ENCODE measurements at regions not wholly inside any gene's neighbourhood (a gene's known extent, or its start where the extent isn't known, plus 50 kb on each side); places are given as distances from the start of the nearest gene placed in this dataset.

DNA sequence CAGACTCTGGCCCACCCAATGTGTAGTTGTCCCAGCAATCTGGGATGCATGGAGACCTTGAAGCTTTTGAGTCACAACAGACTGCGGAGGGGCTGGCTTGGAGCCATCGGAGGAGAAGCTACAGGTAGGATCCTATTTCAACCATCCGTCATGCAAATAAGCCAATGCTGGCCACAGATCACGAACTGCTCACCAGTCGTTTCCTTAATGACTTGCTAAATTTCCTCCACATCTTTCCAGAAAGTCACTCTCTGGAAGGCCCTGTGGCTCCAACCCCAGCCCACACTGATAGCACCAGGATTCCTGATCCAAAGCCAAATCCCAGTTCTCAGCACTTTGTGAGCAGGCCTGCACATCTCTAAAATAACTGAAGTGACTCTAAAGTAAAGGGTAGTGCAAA, 321.3 kb downstream of the RAB28 start:
- Mint-ChIP-seq H3K27ac (no peak overlapping the region), H3K4me1 (ENCODE audit: low read depth in 2 of 2) (no peaks in the 10 kb centered on the region), H3K27me3 (no peaks in the 10 kb centered on the region), H3K9me3 (peaks cover 7% of the 10 kb centered on the region), H3K4me3 (no peak overlapping the region), H3K36me3 (peaks cover 10% of the 10 kb centered on the region)
- ATAC-seq = no peak
- DNase-seq (ENCODE audit: low spot score) = no peak

DNA sequence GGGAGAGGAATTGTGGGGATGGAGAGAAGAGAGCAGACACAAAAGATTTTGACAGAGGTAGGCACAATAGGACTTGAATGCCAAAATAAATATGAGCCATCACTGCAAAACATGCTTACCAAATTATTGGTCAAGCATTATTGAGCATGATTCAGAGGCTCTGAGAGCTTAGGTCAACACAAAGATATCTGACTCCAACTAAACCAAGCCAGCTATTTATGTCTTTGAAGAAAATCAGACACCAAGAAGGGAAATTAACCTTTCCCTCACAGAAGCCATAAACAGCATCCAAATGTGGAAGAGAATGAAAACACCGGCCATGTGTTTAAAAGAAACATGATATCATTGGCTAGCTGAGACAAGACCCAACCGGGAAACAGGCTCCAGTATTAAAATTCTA, 323.2 kb downstream of the RAB28 start:
- peaks cover 10% of the 10 kb centered on the region for H3K36me3 Mint-ChIP-seq
- H3K27me3 Mint-ChIP-seq = no peaks in the 10 kb centered on the region
- DNase-seq (ENCODE audit: low spot score) (no peak), ATAC-seq (no peak)
- no peaks in the 10 kb centered on the region for H3K4me1 Mint-ChIP-seq (ENCODE audit: low read depth in 2 of 2)
- H3K9me3 Mint-ChIP-seq = peaks cover 7% of the 10 kb centered on the region
- H3K27ac Mint-ChIP-seq = no peak overlapping the region
- H3K4me3 Mint-ChIP-seq = no peak overlapping the region

DNA sequence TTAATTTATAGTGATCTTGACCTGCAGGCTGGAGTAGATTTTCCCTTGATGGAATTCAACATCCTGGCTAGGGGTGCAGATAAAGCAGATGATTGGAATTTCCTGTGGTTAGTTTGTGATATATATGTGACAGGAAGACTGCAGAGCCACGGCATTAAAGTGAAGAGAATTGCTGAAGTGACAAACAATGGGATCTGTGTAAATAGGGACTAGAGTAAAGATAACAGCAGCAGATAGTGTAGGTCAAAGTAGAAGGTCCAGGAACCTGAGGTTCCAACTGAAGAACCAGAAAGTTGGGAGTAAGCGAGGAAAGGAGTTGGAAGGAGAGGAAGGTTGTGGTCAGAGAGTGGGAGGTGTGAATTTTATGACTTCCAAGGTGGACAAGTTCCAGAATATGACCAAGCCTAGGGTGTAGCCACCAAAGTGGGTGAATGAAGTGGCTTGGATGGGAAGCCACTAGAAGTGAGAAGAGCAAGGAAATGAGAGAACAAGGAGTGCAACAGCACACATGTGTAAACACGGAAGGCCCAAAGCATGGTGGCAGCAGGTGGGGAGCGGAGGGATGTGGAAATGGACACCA, 325.0 kb downstream of the RAB28 start:
- Mint-ChIP-seq H3K4me1 (ENCODE audit: low read depth in 2 of 2) (no peaks in the 10 kb centered on the region), H3K27ac (no peak overlapping the region), H3K9me3 (peaks cover 9% of the 10 kb centered on the region), H3K27me3 (no peaks in the 10 kb centered on the region), H3K4me3 (no peak overlapping the region), H3K36me3 (peaks cover 11% of the 10 kb centered on the region)
- no peak for DNase-seq (ENCODE audit: low spot score)
- no peak for ATAC-seq

DNA sequence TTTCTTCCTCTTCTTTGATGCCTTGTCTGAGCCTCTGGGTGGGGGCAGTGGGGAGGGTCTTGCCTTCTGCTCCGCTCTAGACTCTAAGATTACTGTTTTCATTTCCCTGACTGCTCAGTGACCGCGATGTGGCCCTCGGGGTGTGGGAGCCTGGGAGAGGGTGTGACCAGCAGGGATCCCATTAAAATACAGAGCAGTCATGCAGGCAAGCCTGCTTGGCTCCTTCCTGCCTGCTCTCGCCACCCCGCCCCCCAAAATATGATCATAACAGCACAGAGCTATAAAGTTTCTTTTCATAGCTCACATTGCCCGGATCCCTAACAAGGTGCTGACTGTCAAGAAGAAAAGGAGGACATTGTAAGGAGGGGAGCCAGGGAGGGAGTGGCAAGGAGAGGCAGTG, 332.9 kb downstream of the RAB28 start:
- peaks cover 4% of the 10 kb centered on the region for H3K36me3 Mint-ChIP-seq
- no peak for DNase-seq (ENCODE audit: low spot score)
- no peaks in the 10 kb centered on the region for H3K27me3 Mint-ChIP-seq

DNA sequence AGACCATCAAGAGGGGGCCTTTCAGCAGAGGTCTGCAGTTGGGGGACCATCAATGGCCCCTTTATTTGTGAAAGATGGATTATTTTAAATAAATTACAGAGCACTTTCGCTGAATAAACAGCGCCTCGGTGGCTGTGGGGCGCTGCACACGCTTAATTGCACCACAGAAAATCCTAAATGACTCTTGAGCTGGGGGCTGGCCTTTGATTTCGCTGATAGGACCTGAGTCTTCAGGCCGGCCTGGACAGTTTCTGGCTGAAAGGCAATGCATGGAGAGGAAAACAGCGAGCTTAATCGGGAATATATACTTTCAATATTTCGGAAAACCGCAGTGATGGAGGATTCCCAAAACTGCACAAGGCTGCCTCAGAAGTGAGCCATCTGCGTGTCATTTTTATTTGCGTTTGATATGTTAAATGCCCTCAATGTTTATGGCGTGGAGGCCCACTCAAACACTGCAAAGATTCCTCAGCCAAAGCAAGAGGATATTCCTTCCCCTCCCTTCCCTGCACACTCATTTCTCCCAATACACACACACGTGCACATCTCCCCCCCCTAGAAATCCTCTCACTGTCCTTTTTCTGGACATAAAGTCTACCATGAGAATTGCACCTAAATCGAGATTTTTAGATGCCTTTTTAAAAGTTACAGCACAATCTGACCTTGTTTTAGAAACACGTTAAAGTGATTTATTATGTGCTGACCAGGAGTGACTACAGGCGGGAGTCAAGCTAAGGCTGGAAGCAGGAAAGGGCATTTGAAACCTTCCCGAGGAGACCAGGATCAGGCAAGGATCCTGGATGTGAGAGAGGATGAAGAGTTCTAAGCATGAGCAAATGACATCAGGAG, 340.7 kb downstream of the RAB28 start:
- H3K9me3 Mint-ChIP-seq = peaks cover 3% of the 10 kb centered on the region
- DNase-seq (ENCODE audit: low spot score) (no peak), ATAC-seq (no peak)
- H3K27ac Mint-ChIP-seq = no peak overlapping the region
- no peaks in the 10 kb centered on the region for H3K4me1 Mint-ChIP-seq (ENCODE audit: low read depth in 2 of 2)
- no peaks in the 10 kb centered on the region for H3K36me3 Mint-ChIP-seq
- no peak overlapping the region for H3K4me3 Mint-ChIP-seq
- H3K27me3 Mint-ChIP-seq = no peaks in the 10 kb centered on the region

More for the DNA sequence above, 332.9 kb downstream of the RAB28 start:
- no peak overlapping the region for H3K4me3 Mint-ChIP-seq
- H3K27ac Mint-ChIP-seq = no peak overlapping the region
- no peak for ATAC-seq
- no peaks in the 10 kb centered on the region for H3K4me1 Mint-ChIP-seq (ENCODE audit: low read depth in 2 of 2)
- peaks cover 22% of the 10 kb centered on the region for H3K9me3 Mint-ChIP-seq

DNA sequence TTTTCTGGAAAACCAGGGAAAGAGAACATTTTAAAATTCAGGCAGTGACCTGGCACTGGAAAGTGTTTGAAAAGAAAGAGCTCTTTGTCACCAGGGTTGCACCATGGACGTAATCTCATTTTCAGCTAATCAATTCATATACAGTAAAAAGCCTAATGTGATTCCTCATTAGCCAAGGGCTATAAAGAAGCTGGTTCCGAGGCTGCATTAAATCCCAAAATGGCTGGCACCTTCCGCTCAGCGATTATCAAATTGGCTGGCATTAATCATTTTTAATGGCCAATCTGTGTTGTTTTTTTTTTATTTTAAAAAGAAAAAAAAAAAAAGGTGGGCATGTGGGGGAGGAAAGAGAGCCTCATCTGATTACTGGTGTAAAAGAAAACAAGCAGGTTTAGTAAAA, 341.4 kb downstream of the RAB28 start:
- Mint-ChIP-seq H3K36me3 (no peaks in the 10 kb centered on the region), H3K4me3 (no peak overlapping the region), H3K9me3 (no peaks in the 10 kb centered on the region), H3K27ac (no peak overlapping the region), H3K4me1 (ENCODE audit: low read depth in 2 of 2) (no peaks in the 10 kb centered on the region), H3K27me3 (no peaks in the 10 kb centered on the region)
- no peak for ATAC-seq
- no peak for DNase-seq (ENCODE audit: low spot score)

DNA sequence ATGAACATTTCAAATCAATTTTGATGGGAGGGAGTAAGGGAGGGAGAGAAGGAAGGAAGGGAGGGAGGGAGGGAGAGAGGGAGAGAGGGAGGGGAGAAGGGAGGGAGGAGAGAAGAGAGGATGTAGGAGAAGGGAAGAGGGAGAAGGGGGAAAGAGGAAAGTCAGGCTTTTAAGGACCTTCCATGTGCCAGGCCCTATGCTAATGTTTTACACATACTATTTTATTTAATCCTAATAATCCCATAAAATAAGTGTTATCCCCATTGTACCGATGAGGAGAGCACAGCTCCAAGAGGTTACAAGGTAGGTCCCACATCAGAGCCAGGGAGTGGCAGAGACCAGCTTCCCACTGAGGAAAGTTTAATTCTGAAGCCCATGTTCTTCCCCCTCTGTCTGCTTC, 341.9 kb downstream of the RAB28 start:
- no peaks in the 10 kb centered on the region for H3K9me3 Mint-ChIP-seq
- H3K27me3 Mint-ChIP-seq = no peaks in the 10 kb centered on the region
- H3K27ac Mint-ChIP-seq = no peak overlapping the region
- no peaks in the 10 kb centered on the region for H3K36me3 Mint-ChIP-seq
- no peaks in the 10 kb centered on the region for H3K4me1 Mint-ChIP-seq (ENCODE audit: low read depth in 2 of 2)
- DNase-seq (ENCODE audit: low spot score) (no peak), ATAC-seq (no peak)
- no peak overlapping the region for H3K4me3 Mint-ChIP-seq

DNA sequence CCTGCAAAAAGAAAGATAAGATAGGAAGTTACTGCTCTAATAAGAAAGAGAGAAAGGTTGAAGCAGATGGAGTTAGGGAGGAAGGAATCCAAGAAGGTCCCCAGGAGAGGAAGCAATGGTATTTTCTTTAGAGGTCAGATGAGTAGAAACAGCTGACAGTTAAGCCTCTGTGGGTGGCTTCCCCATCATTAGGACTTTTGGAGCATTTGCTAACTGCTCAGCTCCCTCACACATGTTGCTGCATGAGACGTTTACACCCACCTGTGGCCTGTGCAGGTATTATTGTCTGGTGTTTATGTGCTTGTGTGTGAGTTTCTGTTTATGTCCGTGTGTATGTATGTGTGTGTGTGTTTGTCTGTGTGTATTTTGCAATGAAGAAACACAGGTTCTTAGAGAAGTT, 346.8 kb downstream of the RAB28 start:
- DNase-seq (ENCODE audit: low spot score) = no peak
- Mint-ChIP-seq H3K4me1 (ENCODE audit: low read depth in 2 of 2) (no peaks in the 10 kb centered on the region), H3K36me3 (peaks cover 11% of the 10 kb centered on the region), H3K9me3 (peaks cover 8% of the 10 kb centered on the region), H3K27me3 (no peaks in the 10 kb centered on the region), H3K4me3 (no peak overlapping the region), H3K27ac (no peak overlapping the region)
- no peak for ATAC-seq

DNA sequence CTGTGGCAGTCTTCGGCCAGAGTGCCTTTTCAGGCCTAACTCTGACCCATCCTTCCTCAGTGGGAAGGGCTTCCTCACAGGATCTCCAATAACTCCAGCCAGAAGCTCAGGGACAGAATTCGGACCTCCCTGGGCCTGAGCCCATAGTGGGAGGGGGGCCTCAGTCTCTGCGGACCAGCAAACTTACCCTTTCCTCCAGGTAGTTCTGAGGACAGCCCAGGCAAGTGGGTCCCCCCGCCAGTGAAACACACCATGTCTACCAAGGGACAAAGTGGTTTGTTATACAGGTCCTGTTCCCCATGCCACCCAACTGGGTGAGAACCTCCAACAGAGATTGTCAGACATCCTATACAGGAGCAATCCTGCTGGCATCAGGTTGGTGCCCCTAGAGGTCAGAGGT, 350.4 kb downstream of the RAB28 start:
- peaks cover 11% of the 10 kb centered on the region for H3K36me3 Mint-ChIP-seq
- H3K27ac Mint-ChIP-seq = no peak overlapping the region
- DNase-seq (ENCODE audit: low spot score) = no peak
- H3K9me3 Mint-ChIP-seq = peaks cover 8% of the 10 kb centered on the region
- no peaks in the 10 kb centered on the region for H3K27me3 Mint-ChIP-seq
- H3K4me1 Mint-ChIP-seq (ENCODE audit: low read depth in 2 of 2) = no peaks in the 10 kb centered on the region
- no peak for ATAC-seq
- no peak overlapping the region for H3K4me3 Mint-ChIP-seq

DNA sequence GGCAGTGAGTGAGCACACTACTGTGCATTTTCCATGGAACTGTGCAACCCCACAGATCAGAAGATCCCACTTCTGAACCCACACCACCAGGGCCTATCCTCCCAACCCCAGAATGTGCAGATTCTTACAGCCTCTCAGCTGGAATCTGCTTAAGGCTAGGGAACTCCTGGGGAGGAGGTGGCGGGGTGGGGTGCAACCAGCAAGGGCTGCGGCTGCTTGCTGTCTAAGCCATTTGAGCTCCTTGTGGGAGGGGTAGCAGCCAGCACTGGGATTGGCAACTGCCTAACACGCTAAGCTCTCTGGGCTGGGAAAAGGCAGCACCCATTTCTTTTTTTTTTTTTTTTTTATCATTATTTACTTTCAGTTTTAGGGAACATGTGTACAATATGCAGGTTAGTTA, 353.3 kb downstream of the RAB28 start:
- H3K4me1 Mint-ChIP-seq (ENCODE audit: low read depth in 2 of 2) = no peaks in the 10 kb centered on the region
- H3K4me3 Mint-ChIP-seq = no peak overlapping the region
- ATAC-seq (no peak), DNase-seq (ENCODE audit: low spot score) (no peak)
- H3K27ac Mint-ChIP-seq = no peak overlapping the region
- no peaks in the 10 kb centered on the region for H3K27me3 Mint-ChIP-seq
- peaks cover 11% of the 10 kb centered on the region for H3K36me3 Mint-ChIP-seq
- H3K9me3 Mint-ChIP-seq = peaks cover 11% of the 10 kb centered on the region

DNA sequence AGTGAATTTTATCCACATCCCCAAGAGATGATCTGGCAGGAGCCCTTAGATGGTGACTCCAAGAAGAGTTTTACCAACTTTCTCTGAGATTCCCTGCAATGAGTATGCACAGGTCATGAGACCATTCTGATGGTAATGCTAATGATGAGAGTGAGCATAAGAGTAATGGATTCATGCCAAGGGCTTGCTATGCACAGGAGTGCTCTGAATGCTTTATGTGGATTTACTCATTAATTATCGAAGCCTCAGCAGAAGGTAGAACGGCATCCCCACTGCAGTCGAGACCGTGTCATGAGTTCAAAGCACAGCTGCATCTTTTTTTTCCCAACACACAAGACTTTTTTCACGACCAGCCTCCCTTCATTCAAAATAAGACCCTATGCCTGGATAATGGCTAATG, 355.0 kb downstream of the RAB28 start:
- Mint-ChIP-seq H3K9me3 (peaks cover 6% of the 10 kb centered on the region), H3K4me3 (no peak overlapping the region), H3K27ac (no peak overlapping the region), H3K27me3 (no peaks in the 10 kb centered on the region), H3K4me1 (ENCODE audit: low read depth in 2 of 2) (no peaks in the 10 kb centered on the region), H3K36me3 (peaks cover 3% of the 10 kb centered on the region)
- no peak for DNase-seq (ENCODE audit: low spot score)
- no peak for ATAC-seq

DNA sequence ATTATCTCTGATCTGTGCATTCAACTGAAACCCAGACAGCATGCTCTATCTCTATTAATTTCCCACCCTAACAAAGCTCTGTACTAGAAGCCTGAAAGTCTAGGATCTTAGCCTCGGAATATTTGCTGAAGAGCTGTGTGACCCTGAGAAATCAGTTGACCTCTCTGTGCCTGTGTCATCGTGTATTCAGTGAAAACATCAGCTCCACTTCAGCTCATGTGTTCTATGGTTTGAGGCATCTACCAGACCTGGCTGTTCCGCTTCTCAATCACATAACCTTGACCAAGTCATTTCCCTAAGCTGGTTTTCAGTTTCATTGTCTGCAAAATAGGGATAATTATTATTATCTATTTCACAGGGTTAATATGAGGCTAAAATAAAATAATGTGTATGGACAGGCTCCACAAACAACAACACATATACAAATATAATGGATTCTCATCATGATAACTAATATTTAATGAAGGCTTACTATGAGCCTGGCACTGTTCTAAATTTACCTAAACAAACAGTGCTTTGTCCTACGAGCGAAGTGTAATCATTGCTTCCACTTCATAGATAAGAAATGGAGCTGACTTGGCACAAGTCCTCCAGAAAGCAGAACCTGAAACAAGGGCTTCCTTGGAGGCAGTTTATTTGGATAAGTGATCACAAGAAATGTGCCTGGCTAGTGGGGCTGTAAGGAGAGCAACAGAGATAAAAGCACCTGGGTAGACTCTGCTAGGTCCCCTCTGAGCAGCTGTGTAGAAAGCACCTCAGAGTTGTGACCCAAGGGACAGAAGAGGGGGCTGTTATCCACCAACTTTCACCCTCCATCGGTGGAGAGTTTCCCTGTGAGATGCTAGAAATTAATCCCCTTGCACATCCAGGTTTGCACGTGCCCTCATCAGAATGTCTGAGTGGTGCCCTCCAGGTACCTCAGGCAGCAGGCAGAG, 356.9 kb downstream of the RAB28 start:
- no peak for ATAC-seq
- no peaks in the 10 kb centered on the region for H3K4me1 Mint-ChIP-seq (ENCODE audit: low read depth in 2 of 2)
- no peaks in the 10 kb centered on the region for H3K27me3 Mint-ChIP-seq
- no peak for DNase-seq (ENCODE audit: low spot score)
- H3K9me3 Mint-ChIP-seq = peaks cover 8% of the 10 kb centered on the region
- H3K27ac Mint-ChIP-seq = no peak overlapping the region
- H3K36me3 Mint-ChIP-seq = no peaks in the 10 kb centered on the region
- H3K4me3 Mint-ChIP-seq = no peak overlapping the region

DNA sequence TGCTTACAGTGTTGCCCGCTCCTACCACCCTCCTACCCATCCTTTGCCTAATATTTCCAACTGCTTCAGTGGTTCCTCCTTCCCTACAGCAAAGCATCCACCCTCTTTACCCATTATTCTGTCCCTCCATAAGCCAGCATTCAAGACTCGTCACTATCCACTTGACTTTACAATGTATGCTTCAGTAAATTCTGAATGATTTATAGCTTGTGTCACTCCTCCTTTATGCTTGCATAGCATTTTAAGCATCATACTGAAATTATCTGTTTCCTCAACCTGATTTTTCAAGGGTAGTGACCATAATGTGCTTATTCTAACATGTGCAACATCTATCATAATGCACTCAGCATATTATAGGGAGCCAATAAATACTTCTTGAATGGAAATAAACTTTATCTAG, 365.5 kb downstream of the RAB28 start:
- no peak overlapping the region for H3K27ac Mint-ChIP-seq
- no peaks in the 10 kb centered on the region for H3K4me1 Mint-ChIP-seq (ENCODE audit: low read depth in 2 of 2)
- ATAC-seq = no peak
- peaks cover 4% of the 10 kb centered on the region for H3K36me3 Mint-ChIP-seq
- H3K4me3 Mint-ChIP-seq = no peak overlapping the region
- H3K27me3 Mint-ChIP-seq = no peaks in the 10 kb centered on the region
- H3K9me3 Mint-ChIP-seq = peaks cover 15% of the 10 kb centered on the region
- DNase-seq (ENCODE audit: low spot score) = no peak

DNA sequence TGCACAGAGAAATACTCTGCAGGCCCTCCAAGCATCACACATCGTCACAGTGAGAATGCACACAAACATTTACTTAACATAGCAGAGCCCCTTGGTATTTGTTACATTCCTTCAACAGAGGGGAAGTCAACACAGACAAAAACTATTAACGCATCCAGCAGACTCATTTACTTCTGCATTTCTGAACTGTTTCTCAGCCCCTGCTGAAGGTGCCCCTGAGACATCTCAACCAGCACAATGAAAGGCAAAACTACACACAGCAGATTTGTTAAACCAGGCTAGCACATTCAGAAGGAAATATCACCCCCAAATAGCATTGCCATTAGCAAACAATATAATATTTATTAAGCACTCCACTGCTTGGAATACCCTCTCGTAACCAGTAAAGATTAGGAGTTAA, 367.0 kb downstream of the RAB28 start:
- Mint-ChIP-seq H3K4me3 (no peak overlapping the region), H3K9me3 (peaks cover 13% of the 10 kb centered on the region), H3K27me3 (no peaks in the 10 kb centered on the region), H3K36me3 (peaks cover 4% of the 10 kb centered on the region), H3K27ac (no peak overlapping the region), H3K4me1 (ENCODE audit: low read depth in 2 of 2) (no peaks in the 10 kb centered on the region)
- ATAC-seq (no peak), DNase-seq (ENCODE audit: low spot score) (no peak)
